ENCODE measurements at regions not wholly inside any gene's neighbourhood (a gene's known extent, or its start where the extent isn't known, plus 50 kb on each side); places are given as distances from the start of the nearest gene placed in this dataset.
"Not testable (repeated sequence)": the region's sequence is repeated elsewhere in the genome, so short reads cannot be mapped to it uniquely, and the experiment has no call there.

GRCh38 chr12:69046363-69046762 is 113.4 kb upstream of the CPM start:
- peaks cover 4% of the 10 kb centered on the region for H3K4me1 Mint-ChIP-seq
- no peak overlapping the region for H3K27ac Mint-ChIP-seq
- ATAC-seq (no peak), DNase-seq (no peak)
- peaks cover 5% of the 10 kb centered on the region for H3K9me3 Mint-ChIP-seq
- H3K36me3 Mint-ChIP-seq (ENCODE audit: low read depth) = no peaks in the 10 kb centered on the region
- H3K4me3 Mint-ChIP-seq = no peak overlapping the region
- peaks cover 40% of the 10 kb centered on the region for H3K27me3 Mint-ChIP-seq

GRCh38 chr12:69046920-69047319 is 113.9 kb upstream of the CPM start:
- Mint-ChIP-seq H3K9me3 (peaks cover 5% of the 10 kb centered on the region), H3K27ac (no peak overlapping the region), H3K36me3 (ENCODE audit: low read depth) (no peaks in the 10 kb centered on the region), H3K4me1 (peaks cover 7% of the 10 kb centered on the region), H3K4me3 (no peak overlapping the region), H3K27me3 (peaks cover 43% of the 10 kb centered on the region)
- ATAC-seq = no peak
- DNase-seq = no peak

GRCh38 chr12:69047990-69048389 is 115.0 kb upstream of the CPM start:
- H3K27me3 Mint-ChIP-seq = peaks cover 43% of the 10 kb centered on the region
- peaks cover 17% of the 10 kb centered on the region for H3K4me1 Mint-ChIP-seq
- ATAC-seq (no peak), DNase-seq (no peak)
- H3K36me3 Mint-ChIP-seq (ENCODE audit: low read depth) = no peaks in the 10 kb centered on the region
- H3K27ac Mint-ChIP-seq = no peak overlapping the region
- no peak overlapping the region for H3K4me3 Mint-ChIP-seq
- peaks cover 5% of the 10 kb centered on the region for H3K9me3 Mint-ChIP-seq

- ATAC-seq; H3K27ac Mint-ChIP-seq; H3K4me3 Mint-ChIP-seq; DNase-seq; H3K36me3 Mint-ChIP-seq (ENCODE audit: low read depth); H3K9me3 Mint-ChIP-seq: not testable (repeated sequence)
- Mint-ChIP-seq H3K27me3 (peaks cover 46% of the 10 kb centered on the region), H3K4me1 (peaks cover 29% of the 10 kb centered on the region)
Observed at GRCh38 chr12:69049855-69050254, 116.9 kb upstream of the CPM start.

- no peaks in the 10 kb centered on the region for H3K36me3 Mint-ChIP-seq (ENCODE audit: low read depth)
- H3K27ac Mint-ChIP-seq = peak overlapping the region; percentile 37
- DNase-seq (peak; percentile 64), ATAC-seq (peak; percentile 97)
- peaks cover 27% of the 10 kb centered on the region for H3K4me1 Mint-ChIP-seq
- peaks cover 41% of the 10 kb centered on the region for H3K27me3 Mint-ChIP-seq
- H3K9me3 Mint-ChIP-seq = peaks cover 5% of the 10 kb centered on the region
- H3K4me3 Mint-ChIP-seq = no peak overlapping the region
Observed at GRCh38 chr12:69052613-69053408, 119.8 kb upstream of the CPM start.

GRCh38 chr12:69054343-69055056 is 121.5 kb upstream of the CPM start:
- no peak overlapping the region for H3K4me3 Mint-ChIP-seq
- DNase-seq = no peak
- H3K4me1 Mint-ChIP-seq = peaks cover 39% of the 10 kb centered on the region
- no peak for ATAC-seq
- H3K36me3 Mint-ChIP-seq (ENCODE audit: low read depth) = no peaks in the 10 kb centered on the region
- H3K27me3 Mint-ChIP-seq = peaks cover 28% of the 10 kb centered on the region
- no peak overlapping the region for H3K27ac Mint-ChIP-seq
- no peaks in the 10 kb centered on the region for H3K9me3 Mint-ChIP-seq

GRCh38 chr12:69055280-69055679 is 122.3 kb upstream of the CPM start:
- Mint-ChIP-seq H3K27ac (no peak overlapping the region), H3K4me3 (no peak overlapping the region), H3K36me3 (ENCODE audit: low read depth) (no peaks in the 10 kb centered on the region), H3K27me3 (peaks cover 24% of the 10 kb centered on the region), H3K4me1 (peaks cover 45% of the 10 kb centered on the region), H3K9me3 (no peaks in the 10 kb centered on the region)
- ATAC-seq = no peak
- DNase-seq = no peak

- H3K4me1 Mint-ChIP-seq = peaks cover 48% of the 10 kb centered on the region
- H3K36me3 Mint-ChIP-seq (ENCODE audit: low read depth) = no peaks in the 10 kb centered on the region
Observed at GRCh38 chr12:69055706-69056105, 122.7 kb upstream of the CPM start.

GRCh38 chr12:69056743-69057515 is 124.0 kb upstream of the CPM start:
- peaks cover 53% of the 10 kb centered on the region for H3K4me1 Mint-ChIP-seq
- no peak for ATAC-seq
- no peaks in the 10 kb centered on the region for H3K36me3 Mint-ChIP-seq (ENCODE audit: low read depth)
- no peak overlapping the region for H3K4me3 Mint-ChIP-seq
- H3K27ac Mint-ChIP-seq = no peak overlapping the region
- peaks cover 12% of the 10 kb centered on the region for H3K27me3 Mint-ChIP-seq
- H3K9me3 Mint-ChIP-seq = no peaks in the 10 kb centered on the region
- no peak for DNase-seq

More at GRCh38 chr12:69055706-69056105, 122.7 kb upstream of the CPM start:
- no peaks in the 10 kb centered on the region for H3K9me3 Mint-ChIP-seq
- H3K27me3 Mint-ChIP-seq = peaks cover 21% of the 10 kb centered on the region
- H3K4me3 Mint-ChIP-seq = no peak overlapping the region
- ATAC-seq (no peak), DNase-seq (no peak)
- H3K27ac Mint-ChIP-seq = no peak overlapping the region

- H3K9me3 Mint-ChIP-seq = no peaks in the 10 kb centered on the region
- H3K27me3 Mint-ChIP-seq = peaks cover 12% of the 10 kb centered on the region
- H3K36me3 Mint-ChIP-seq (ENCODE audit: low read depth) = no peaks in the 10 kb centered on the region
- peaks cover 46% of the 10 kb centered on the region for H3K4me1 Mint-ChIP-seq
- no peak overlapping the region for H3K4me3 Mint-ChIP-seq
- H3K27ac Mint-ChIP-seq = no peak overlapping the region
- ATAC-seq (no peak), DNase-seq (no peak)
Observed at GRCh38 chr12:69057742-69058141, 124.8 kb upstream of the CPM start.

- ATAC-seq (peak; percentile 97), DNase-seq (peak; percentile 14)
- Mint-ChIP-seq H3K27ac (peak overlapping the region; percentile 76), H3K4me1 (peaks cover 32% of the 10 kb centered on the region), H3K27me3 (peaks cover 10% of the 10 kb centered on the region), H3K36me3 (ENCODE audit: low read depth) (no peaks in the 10 kb centered on the region), H3K4me3 (no peak overlapping the region), H3K9me3 (no peaks in the 10 kb centered on the region)
Observed at GRCh38 chr12:69059465-69060457, 126.8 kb upstream of the CPM start.

- Mint-ChIP-seq H3K9me3 (no peaks in the 10 kb centered on the region), H3K4me1 (peaks cover 47% of the 10 kb centered on the region), H3K27me3 (no peaks in the 10 kb centered on the region), H3K4me3 (no peak overlapping the region), H3K27ac (no peak overlapping the region), H3K36me3 (ENCODE audit: low read depth) (no peaks in the 10 kb centered on the region)
- DNase-seq (no peak), ATAC-seq (no peak)
Observed at GRCh38 chr12:69061574-69061973, 128.6 kb upstream of the CPM start.

- ATAC-seq = no peak
- Mint-ChIP-seq H3K4me1 (peaks cover 58% of the 10 kb centered on the region), H3K9me3 (no peaks in the 10 kb centered on the region), H3K36me3 (ENCODE audit: low read depth) (no peaks in the 10 kb centered on the region), H3K4me3 (no peak overlapping the region), H3K27me3 (no peaks in the 10 kb centered on the region), H3K27ac (no peak overlapping the region)
- DNase-seq = no peak
Observed at GRCh38 chr12:69062621-69063237, 129.8 kb upstream of the CPM start.

Data from activated naive CD8-positive, alpha-beta T cell treated with anti-CD3 and anti-CD28 coated beads, Interleukin-2, amount 50 U/mL, for 24 hours (primary cell).